CMK (cell line): ENCODE measurements at regions not wholly inside any gene's neighbourhood (a gene's known extent, or its start where the extent isn't known, plus 50 kb on each side); places are given as distances from the start of the nearest gene placed in this dataset.

Experiments
- DNase-seq: peaks from one replicate; pipeline ENCODE4 v3.0.0-alpha.2; 2010; ENCODE audit warnings: low read depth

DNA sequence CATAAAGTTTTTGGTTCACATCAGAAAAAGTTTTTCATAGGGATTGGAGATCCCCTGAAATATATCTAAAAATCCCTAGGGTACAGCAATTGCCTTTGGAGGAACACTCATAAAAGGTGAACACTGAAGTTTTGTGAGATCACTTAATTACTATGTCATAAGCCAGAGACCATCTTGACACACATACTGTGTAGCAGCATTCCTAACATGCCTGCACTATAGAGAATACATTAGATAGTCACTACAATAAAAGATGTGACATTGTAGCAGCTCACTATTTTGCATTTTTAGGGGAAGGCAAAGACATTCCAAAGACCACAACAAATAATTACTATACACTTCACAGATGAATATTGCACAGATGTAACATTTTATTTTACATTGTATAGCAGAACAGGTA is 779.9 kb downstream of the KCNT2 start:
- DNase-seq, result no peak

DNA sequence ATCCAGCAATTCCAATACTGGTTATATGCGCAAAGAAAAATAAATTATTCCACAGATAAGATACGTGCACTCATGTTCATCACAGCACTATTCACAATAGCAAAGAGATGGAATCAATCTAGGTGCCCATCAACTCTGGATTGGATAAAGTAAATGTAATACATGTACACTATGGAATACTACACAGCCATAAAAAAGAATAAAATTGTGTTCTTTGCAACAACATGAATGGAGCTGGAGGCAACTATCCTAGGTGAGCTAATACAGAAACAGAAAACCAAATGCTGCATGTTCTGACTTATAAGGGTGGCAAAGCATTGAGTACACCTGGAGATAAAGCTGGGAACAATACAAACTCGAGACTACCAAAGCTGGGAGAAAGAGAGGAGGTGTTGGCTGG is 787.3 kb downstream of the KCNT2 start:
- DNase-seq, result no peak

DNA sequence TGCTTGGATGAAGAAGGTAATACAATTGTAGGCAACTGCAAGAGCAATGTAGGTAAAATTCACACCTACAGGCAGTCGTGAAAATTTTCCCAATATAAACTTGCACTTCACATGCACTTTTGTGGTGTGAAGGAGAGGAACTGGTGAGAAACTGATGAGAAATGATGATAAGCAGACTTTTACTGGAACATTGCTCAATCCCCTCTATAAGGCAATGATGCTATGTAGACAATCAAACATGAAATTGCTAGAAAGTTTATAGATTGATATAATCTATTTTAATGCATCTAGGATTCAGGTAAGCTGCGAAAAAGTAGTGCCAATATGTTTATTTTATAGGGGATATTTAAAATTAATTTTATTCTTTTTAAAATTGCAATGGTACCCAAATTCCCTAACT is 802.2 kb downstream of the KCNT2 start:
- DNase-seq, result no peak

DNA sequence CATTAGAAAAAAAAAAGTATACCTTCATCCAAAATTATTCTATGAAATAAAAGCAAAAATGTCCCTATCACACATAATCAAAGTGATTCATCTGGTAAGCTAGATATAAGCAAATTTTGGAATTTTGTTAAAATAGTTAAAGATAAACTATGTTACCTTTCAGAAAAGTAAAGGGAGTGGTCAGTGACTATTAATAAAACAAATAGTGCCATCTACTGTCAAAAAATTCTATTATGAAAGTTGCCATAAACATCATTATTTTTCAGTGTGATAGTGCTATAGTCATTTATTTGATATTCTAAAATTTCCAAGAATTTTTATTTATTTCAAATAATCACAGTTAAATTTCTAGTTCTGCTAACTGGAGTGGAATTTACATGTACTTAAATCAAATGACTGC is 803.7 kb downstream of the KCNT2 start:
- DNase-seq, result no peak

DNA sequence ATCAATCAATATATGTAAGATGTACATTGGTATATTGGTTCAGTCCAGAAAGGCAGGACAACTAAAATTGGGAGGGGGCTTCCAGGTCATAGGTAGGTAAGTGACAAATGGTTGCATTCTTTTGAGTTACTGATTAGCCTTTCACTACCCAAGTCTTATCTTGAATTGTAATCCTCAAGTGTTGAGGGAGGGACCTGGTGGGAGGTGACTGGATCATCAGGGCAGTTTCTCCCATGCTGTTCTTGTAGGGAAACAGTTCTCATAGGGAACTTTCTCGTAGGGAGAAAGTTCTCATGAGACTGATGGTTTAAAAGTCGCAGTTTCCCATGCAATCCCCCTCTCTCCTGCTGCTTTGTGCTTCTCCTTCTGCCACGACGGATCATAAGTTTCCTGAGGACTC is 809.2 kb downstream of the KCNT2 start:
- DNase-seq, result no peak

DNA sequence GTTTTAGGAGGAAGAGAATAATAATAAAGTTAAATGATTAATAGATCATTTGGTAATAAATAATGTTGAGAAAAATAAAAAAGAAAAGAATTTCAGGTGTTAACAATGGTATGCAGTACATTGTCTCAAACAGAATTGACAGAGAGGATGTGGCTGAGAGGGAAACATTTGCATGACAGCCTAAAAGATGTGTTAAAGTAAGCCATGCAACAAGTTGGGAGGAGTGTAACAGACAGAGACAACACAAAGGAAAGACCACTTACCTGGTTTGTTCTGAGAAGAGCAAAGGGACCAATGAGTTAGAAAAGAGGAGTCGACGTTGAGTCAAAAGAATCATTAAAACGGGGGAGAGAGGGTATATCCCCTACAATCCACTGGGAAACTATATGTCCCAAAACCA is 814.0 kb downstream of the KCNT2 start:
- no peak for DNase-seq

DNA sequence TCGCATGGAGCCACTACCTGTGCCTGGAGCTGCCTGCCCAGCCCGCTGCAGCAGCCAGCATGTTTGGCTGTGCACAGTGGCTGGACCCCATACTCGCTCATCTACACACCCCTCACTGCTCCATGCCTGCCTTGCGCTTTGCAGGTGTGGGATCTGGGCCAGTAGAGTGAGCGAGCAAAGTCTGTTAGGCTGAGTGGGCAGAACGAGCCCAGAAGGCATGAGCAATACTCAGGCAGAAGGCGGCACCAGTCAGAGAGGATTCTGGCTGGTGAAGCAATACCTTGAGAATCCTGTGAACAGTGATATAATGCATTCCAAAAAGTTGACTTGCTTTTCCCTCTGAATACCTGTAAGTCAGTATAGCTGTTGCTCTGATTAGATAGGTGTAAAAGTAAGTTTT is 816.4 kb downstream of the KCNT2 start:
- no peak for DNase-seq

DNA sequence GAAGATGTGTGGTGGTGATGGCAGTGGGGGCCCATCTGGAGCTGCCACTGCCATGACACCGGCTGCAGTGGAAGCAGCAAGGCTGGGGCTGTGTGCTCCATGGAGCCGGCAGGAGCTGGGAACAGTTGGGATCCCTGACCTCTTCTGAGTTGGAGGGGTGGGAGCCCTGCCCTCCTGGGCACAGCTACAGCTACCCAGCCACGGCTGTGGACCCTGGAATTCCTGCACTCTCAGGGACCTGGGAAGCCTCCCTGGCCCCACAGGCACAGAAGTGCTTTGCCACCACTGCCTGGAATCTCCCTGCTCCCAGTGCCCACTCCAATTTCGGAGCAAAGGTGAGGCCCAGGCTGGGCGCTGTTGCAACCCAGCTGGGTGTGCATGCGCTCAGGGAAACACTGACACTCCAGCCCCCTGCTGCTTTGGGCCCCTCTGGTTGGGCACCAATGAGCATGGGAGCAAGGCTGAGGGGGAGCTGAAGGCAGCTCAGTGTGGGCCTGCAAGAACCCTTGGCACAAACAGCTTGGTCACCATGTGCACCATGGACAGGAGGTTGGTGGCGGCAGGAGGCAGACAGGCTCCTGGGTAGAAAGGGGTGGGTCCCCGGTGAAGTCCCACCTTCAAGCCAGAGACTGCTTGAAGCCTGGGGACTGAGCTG is 817.6 kb downstream of the KCNT2 start:
- no peak for DNase-seq

DNA sequence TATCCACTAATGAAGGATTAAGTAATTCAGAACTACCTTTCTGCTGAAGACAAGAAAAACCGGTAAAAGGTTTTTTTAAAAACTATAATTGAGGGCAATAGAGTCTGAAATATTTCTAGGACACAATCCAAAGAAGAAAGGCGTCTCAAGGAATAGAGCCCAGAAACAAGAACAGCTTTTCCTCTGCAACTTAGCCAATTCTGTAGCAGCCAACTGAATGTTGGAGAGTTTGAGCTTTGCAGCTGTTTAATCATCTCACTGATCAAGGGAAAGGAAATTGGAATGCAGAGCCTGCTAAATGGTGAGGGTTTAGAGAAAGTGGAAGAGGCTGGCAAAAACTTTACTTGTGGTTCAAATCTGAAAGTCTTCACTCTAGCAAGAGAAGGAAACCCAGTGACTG is 818.9 kb downstream of the KCNT2 start:
- DNase-seq, result no peak

DNA sequence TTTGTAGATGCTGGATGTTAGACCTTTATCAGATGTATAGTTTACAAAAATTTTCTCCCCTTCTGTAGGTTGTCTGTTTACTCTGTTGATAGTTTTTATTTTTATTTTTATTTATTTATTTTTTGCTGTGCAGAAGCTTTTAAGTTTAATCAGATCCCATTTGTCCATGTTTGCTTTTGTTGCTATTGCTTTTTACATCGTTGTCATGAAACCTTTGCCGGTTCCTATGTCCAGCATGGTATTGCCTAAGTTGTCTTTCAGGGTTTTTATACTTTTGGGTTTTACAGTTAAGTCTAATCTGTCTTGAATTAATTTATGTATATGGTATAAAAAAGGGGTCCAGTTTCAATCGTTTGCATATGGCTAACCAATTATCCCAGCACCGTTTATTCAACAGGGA is 819.5 kb downstream of the KCNT2 start:
- no peak for DNase-seq

DNA sequence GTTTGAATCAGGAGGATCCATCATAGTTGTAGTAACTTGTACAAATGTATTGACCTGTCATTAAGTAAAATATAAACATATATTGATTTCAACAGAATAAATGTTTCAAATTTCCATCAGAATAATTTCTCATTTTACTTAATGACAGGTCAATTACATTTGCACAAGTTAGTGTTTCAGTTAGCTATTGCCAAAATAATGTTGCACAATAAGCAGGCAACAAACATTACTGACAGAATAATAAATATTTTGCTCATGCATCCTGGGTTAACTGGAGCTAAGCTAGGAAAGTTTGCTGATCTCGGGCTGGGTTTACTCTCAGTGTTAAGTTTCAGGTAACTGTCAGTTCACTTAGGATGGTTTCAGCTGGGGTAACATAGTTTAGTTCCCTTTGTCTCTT is 822.4 kb downstream of the KCNT2 start:
- no peak for DNase-seq

DNA sequence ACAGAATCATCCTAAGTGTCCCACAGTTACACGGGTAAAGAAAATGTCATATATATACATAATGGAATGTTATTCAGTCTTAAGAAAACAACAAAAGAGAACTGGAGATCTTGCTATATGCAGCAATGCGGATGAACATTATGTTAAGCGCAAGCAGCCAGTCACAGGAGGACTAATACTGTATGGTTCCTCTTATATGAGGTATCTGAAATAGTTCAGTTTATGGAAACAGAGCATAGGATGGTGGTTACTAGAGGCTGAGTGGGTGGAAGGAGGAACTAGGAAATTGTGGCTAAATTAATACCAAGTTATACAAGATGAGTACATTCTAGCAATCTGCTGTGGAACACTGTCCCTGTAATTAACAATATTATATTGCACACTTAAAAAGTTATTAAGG is 834.3 kb downstream of the KCNT2 start:
- DNase-seq, result no peak

DNA sequence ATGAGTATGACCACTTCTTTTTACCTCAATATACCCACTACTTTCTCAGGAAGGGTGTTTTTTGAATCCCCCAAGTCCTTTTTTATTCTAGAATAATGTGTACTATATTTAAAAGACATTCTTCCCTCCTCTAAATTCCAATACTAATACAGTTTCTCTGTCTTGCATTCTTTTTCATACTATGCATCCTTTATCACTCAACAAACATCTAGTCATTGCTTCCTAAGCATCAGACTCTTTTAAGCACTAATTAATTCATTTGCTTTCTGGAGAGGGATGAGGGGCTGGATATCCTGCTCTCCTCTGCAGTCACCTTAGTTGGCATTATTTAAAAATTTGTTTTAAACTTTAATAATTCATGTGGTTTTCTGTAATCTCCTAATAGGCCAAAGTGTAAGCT is 838.8 kb downstream of the KCNT2 start:
- no peak for DNase-seq

DNA sequence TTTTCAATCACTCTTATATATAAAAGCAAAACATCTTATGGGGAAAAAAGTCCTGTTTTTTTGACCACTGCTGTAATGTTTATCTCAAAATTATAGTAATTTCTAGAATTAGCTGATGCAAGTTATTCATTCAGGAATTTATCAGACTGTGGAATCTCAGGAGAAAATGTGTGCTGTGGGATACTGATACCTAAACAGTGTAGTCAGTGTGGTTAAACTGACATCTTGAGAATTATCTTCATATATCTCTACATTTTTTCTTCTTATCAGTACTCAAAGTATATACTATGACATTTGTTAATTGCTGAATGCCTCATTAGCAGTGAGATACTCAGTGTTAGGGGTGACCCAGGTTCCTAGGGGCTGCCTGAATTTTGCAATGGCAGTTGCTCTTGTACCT is 839.3 kb downstream of the KCNT2 start:
- no peak for DNase-seq

DNA sequence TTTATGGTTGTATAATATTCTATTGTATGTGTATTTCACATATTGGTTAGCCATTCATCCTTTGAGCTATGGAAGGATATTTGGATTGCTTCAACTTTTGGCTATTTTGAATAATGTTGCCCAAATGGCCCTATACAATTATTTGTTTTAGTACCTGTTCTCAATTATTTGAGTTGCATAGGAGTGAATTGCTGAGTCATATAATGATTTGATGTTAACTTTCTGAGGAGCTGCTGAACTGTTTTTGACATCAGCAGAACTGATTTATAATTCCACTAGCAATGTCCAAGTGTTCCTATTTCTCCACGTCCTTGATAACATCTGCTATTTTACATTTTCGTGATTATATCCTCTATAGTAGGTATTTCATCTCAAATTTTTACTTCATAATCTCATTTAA is 839.9 kb downstream of the KCNT2 start:
- no peak for DNase-seq

DNA sequence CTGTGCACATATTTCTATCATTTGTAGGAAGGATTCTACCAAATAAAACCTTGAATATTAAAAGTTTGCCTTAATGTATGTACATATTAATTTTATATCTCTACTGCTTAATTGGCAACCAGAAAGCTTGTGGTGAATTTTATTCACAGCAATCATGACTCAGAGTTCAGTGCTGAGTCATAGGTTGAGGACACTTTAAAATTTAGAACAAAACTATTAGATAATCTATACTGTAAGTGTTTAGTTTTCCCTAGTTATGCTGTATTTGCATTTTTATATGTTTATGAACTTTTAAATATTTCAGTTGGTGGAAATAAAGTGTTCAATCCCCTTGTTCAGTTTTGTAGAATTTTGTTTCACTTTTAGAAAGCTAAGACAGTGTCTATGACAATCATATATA is 841.5 kb downstream of the KCNT2 start:
- DNase-seq, result no peak

DNA sequence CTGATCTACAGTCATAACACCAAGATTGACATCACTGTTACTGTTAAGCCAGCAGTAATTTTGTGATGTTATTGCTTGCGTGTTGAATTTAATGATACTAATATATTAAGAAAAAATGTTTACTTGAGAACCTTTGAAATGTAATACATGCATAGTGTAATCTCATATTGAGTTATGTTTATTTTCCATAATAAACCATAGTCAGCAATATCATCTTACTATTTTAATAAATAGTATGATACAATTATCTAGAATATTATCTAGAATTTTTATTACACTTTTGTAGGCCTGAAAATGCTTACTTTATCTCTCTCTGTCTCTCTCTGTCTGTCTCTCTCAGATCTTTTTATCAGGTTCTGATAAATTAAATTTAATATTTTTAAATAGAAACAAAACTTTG is 843.1 kb downstream of the KCNT2 start:
- no peak for DNase-seq

DNA sequence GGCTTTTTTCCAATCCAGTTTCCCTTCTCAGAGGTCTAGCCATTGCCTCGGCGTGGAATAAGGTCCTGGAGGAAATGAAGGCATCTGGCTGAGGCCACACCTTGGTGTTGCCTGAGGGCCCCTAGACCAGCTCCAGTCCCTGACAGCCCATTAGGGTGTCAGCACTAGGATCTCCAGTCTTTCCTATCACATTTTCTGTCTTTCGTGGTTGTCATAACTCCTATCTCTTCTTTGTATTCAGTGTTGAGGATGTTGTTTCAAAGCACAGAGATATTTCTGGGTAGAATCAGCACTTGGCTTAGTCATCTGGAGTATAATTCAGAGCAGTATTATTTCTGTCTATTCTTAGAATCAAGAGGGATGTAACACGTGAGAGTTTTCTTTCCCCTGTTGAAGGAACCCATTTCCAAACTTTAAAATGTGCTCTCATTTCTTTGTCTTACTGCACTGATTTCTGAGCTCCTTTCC is 844.3 kb downstream of the KCNT2 start:
- DNase-seq, result no peak

DNA sequence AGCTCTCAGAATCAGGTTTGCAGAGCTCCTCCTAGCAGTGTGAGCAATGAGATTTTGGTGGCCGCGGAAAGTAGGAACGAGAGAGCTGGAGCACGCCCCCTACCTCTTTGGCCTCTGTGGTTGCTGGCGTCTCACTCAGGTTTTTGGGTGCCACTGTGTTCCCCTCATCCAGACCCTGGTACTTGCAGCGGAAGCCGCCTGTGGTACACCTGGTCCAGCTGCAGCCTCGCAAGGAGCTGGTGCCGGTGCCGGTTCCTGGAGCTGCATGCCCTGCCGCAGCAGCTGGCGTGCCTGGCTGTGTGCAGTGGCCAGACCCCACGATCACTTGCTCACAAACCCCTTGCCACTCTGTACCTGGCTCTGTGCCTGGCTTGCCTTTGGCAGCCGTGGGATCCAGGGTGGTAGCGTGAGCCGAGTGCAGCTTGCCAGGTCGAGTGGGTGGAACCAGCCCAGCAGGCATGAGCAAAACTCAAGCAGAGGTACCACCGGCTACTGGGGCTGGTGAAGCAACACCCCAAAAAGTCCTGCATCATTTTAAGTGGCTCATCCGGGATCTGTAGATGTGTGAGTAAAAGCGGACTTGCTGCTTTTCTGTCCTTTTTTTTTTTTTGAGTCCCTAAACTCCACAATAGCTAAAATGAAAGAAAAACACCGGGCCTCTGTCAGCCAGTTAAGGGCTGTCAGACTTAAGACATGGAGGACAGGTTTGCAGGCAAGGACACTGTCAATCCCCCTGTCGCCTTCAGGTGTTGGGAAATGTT is 844.9 kb downstream of the KCNT2 start:
- no peak for DNase-seq

DNA sequence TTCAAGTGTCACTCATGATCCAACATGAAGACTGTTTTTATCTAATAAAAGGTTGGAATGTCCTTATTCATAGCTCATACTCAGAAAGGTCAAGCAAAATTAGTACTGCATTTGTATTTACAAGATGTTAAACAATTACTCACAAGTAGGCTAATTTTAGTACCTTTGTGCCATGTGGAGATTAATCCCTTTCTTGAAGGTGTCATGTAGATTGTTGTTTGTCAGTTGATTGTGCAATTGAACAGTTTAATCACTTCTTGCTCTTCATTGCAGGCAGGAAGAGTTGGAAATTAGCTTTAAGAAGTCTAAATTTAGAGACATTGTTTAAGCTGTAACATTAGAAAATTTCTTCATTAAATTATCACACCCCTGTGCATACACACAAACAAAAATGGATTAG is 847.1 kb downstream of the KCNT2 start:
- DNase-seq, result no peak

DNA sequence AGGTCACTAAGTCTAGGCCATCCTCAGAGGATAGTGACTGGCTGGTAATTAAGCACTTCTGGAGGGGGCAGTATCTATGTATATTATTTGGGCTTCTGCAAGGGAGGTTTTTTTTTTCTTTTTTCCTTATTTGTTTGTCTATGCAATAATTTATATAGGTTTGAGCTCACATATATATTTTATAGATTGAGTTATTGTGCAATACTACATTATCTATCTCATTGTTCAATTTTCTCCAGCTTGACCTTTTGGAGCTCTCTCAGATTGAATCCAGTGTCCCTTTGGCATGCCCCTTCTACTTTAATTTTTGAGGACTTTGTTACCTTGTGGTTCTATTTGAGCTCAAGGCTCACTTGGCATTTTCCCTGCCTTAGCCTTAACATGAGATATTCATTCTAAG is 852.1 kb downstream of the KCNT2 start:
- no peak for DNase-seq

DNA sequence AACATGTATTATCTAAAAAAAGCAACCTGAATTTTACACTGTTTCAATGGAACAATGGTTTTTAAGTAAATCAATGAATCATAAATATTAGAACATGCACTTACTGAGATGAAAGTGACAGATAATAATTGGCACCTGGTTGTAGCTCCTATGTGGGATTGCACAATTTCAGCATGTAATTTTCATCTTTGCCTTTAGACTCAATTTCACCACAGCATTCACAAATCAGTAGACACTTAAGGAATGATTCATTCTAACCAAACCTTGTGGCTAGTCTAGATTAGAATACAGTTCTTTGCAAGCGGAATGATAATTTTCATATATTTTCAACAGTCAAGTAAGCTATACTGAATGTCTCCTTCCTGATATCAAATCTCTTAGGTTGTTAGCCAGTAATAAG is 853.4 kb downstream of the KCNT2 start:
- DNase-seq, result no peak

DNA sequence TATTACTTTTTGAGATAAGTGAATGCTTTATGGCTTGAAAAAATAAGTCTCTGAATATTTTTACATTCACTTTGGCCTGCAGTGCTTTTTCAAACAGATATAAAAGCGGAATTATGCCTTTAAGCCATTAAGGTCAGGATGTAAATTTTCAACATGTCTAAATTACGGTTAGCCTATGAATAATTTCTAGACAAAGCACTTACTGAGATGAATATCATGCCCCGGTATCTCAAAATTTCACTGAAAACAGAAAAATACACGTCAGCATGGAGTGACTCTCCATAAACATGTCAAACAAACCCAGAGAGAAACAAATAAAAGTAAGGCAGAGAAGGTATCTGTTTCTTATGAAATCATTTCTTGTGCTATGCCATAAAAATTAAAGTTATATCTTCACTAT is 853.9 kb downstream of the KCNT2 start:
- no peak for DNase-seq

DNA sequence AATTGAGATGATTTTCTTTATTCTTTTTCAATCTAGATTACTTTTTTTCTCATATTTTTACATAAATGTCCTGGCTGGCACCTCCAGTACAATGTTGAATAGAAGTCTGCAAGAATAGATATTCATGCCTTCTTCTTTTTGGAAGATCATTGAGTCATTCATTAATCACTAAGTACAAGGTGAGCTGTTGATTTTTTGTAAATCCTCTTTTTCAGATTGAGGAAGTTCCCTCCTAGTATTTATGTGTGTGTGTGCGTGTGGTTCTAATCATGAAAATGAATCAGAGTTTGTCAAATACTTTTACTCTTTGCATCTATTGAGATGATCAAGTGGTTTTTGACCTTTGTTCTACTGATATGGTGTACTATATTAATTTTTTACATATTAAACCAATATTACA is 859.3 kb downstream of the KCNT2 start:
- no peak for DNase-seq
